ENCODE measurements at regions not wholly inside any gene's neighbourhood (a gene's known extent, or its start where the extent isn't known, plus 50 kb on each side); places are given as distances from the start of the nearest gene placed in this dataset.
A peak's percentile ranks its signal among the peaks of the same experiment; 100 is the strongest.

GRCh38 chr12:105705765-105706164 is 375.3 kb downstream of the C12orf75 start:
- ATAC-seq (peak; percentile 32; the same call in 1 of the 3 replicates), FAIRE-seq (peak; percentile 71), DNase-seq (ENCODE audit: low read depth, low spot score) (no peak)
- Histone ChIP-seq H3K9me3 (replicated peaks; ENCODE audit: control insufficient read depth, insufficient read depth, low read length) (no peaks in the 10 kb centered on the region), H3K36me3 (ENCODE audit: control insufficient read depth in 2 of 2, insufficient read depth in 2 of 2, low read length in 1 of 2) (no peaks in the 10 kb centered on the region), H3K79me2 (ENCODE audit: control insufficient read depth, insufficient read depth, low read length) (no peaks in the 10 kb centered on the region), H4K20me1 (ENCODE audit: control insufficient read depth, insufficient read depth) (no peaks in the 10 kb centered on the region), H2AFZ (ENCODE audit: control insufficient read depth, low read depth, low read length) (no peak overlapping the region), H3K4me2 (ENCODE audit: control insufficient read depth, insufficient read depth) (no peak overlapping the region), H3K9ac (ENCODE audit: control insufficient read depth, insufficient read depth, low read length) (no peak overlapping the region), H3K27me3 (replicated peaks in 1 of 2; ENCODE audit: control insufficient read depth in 2 of 2, insufficient read depth in 2 of 2, low read length in 1 of 2) (no peaks in the 10 kb centered on the region), H3K4me3 (no peak overlapping the region), H3K27ac (ENCODE audit: control insufficient read depth, insufficient read depth) (no peak overlapping the region), H3K4me1 (ENCODE audit: control insufficient read depth, insufficient read depth, low read length) (no peaks in the 10 kb centered on the region)
- 23% methylated on average over 7 of the region's 7 CpGs for WGBS (ENCODE audit: insufficient coverage, insufficient replicate concordance, low lambda C conversion rate, missing lambda C conversion rate)
- no TSS peak for BruUV-seq (replicated peaks)
- in situ Hi-C loops (cut with MboI): loop anchor here (5.0 kb wide), 1 partner anchor 427 kb away; no protein-coding TSS in a partner anchor
- ChIA-PET CTCF (interaction anchor here (0.7 to 6.1 kb wide), 7 partner anchors 8 to 444 kb away, joined by 3 to 58 read pairs (median 3); no protein-coding TSS in a partner anchor), RAD21 (ENCODE audit: unreplicated experiment) (interaction anchor here (0.9 kb wide), 1 partner anchor 428 kb away, joined by 3 read pairs; no protein-coding TSS in a partner anchor), POLR2A (no interaction called here), SMC1A (ENCODE audit: uncharacterized antibody, unreplicated experiment) (interaction anchor here (0.6 to 2.3 kb wide), 4 partner anchors 8 to 443 kb away, joined by 4 to 17 read pairs (median 7); no protein-coding TSS in a partner anchor)
- intact Hi-C loops (cut with micrococcal nuclease; ENCODE audit: unreplicated experiment): loop anchor here (1.0 to 5.0 kb wide), 2 partner anchors 283 to 431 kb away; no protein-coding TSS in a partner anchor
- TF ChIP-seq EGR1 (IDR thresholded peaks at IDR 0.05; ENCODE audit: borderline replicate concordance in 1 of 2, low read depth in 2 of 2, low read length in 2 of 2): no peak
- TF ChIP-seq TCF3 (IDR thresholded peaks at IDR 0.05; ENCODE audit: borderline replicate concordance, insufficient read depth, low read depth, low read length): no peak
- TF ChIP-seq USF1 (IDR thresholded peaks at IDR 0.05; ENCODE audit: borderline replicate concordance, extremely low read length, insufficient read depth, low read depth, low read length): no peak
- TF ChIP-seq BRCA1 (IDR thresholded peaks at IDR 0.05; ENCODE audit: low read depth, low read length): no peak
- no peak for TF ChIP-seq WRNIP1 (IDR thresholded peaks at IDR 0.05; ENCODE audit: borderline replicate concordance, low read depth, low read length)
- TF ChIP-seq, protein P1, sequence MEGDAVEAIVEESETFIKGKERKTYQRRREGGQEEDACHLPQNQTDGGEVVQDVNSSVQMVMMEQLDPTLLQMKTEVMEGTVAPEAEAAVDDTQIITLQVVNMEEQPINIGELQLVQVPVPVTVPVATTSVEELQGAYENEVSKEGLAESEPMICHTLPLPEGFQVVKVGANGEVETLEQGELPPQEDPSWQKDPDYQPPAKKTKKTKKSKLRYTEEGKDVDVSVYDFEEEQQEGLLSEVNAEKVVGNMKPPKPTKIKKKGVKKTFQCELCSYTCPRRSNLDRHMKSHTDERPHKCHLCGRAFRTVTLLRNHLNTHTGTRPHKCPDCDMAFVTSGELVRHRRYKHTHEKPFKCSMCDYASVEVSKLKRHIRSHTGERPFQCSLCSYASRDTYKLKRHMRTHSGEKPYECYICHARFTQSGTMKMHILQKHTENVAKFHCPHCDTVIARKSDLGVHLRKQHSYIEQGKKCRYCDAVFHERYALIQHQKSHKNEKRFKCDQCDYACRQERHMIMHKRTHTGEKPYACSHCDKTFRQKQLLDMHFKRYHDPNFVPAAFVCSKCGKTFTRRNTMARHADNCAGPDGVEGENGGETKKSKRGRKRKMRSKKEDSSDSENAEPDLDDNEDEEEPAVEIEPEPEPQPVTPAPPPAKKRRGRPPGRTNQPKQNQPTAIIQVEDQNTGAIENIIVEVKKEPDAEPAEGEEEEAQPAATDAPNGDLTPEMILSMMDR (IDR thresholded peaks at IDR 0.05 in 2 of 3, conservative IDR thresholded peaks at IDR 0.05 in 1 of 3; ENCODE audit: control insufficient read depth in 2 of 3, extremely low read depth in 1 of 3, insufficient read depth in 1 of 3, low read depth in 3 of 3, low read length in 3 of 3): peak; percentile 37 to 70 (median 54); a peak in 5 of 6 replicates
- TF ChIP-seq DPF2 (IDR thresholded peaks at IDR 0.05): no peak
- TF ChIP-seq, protein P2, sequence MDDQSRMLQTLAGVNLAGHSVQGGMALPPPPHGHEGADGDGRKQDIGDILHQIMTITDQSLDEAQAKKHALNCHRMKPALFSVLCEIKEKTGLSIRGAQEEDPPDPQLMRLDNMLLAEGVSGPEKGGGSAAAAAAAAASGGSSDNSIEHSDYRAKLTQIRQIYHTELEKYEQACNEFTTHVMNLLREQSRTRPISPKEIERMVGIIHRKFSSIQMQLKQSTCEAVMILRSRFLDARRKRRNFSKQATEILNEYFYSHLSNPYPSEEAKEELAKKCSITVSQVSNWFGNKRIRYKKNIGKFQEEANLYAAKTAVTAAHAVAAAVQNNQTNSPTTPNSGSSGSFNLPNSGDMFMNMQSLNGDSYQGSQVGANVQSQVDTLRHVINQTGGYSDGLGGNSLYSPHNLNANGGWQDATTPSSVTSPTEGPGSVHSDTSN (IDR thresholded peaks at IDR 0.05; ENCODE audit: insufficient replicate concordance, low read depth, low read length): no peak
- TF ChIP-seq HCFC1 (IDR thresholded peaks at IDR 0.05; ENCODE audit: low read length): no peak
- no peak for TF ChIP-seq MYC (IDR thresholded peaks at IDR 0.05; ENCODE audit: insufficient read depth, insufficient read length, insufficient replicate concordance, low read length, severe bottlenecking)
- TF ChIP-seq, protein P3, sequence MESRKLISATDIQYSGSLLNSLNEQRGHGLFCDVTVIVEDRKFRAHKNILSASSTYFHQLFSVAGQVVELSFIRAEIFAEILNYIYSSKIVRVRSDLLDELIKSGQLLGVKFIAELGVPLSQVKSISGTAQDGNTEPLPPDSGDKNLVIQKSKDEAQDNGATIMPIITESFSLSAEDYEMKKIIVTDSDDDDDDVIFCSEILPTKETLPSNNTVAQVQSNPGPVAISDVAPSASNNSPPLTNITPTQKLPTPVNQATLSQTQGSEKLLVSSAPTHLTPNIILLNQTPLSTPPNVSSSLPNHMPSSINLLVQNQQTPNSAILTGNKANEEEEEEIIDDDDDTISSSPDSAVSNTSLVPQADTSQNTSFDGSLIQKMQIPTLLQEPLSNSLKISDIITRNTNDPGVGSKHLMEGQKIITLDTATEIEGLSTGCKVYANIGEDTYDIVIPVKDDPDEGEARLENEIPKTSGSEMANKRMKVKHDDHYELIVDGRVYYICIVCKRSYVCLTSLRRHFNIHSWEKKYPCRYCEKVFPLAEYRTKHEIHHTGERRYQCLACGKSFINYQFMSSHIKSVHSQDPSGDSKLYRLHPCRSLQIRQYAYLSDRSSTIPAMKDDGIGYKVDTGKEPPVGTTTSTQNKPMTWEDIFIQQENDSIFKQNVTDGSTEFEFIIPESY (IDR thresholded peaks at IDR 0.05): no peak
- peak; percentile 56 for TF ChIP-seq RAD21 (IDR thresholded peaks at IDR 0.05; ENCODE audit: insufficient read depth, low read depth, low read length)
